Right lobe of liver (tissue), 4 donors: ENCODE measurements at regions not wholly inside any gene's neighbourhood (a gene's known extent, or its start where the extent isn't known, plus 50 kb on each side); places are given as distances from the start of the nearest gene placed in this dataset.

Experiments used
- POLR2A ChIP-seq: fragments of 450-650 bp; IDR thresholded peaks from one replicate; pipeline ENCODE4 v1.6.1; 2017; ENCODE audit warnings: antibody characterized with exemption, mild to moderate bottlenecking
- TF ChIP-seq, protein P1 (sequence below), 4 donors: fragments of 200-600 bp in 3 of 4; fragments of 450-650 bp in 1 of 4; IDR thresholded peaks; one replicate each; pipeline versions ENCODE4 v1.5.1 to v1.8.0; 2016 to 2022; ENCODE audit warnings: antibody characterized with exemption in 4 of 4, mild to moderate bottlenecking in 2 of 4
- donor health status: DM: no; HTN: no; CAD: no.
- donor health status: DM: no; HTN: no; CAD: no.
- donor health status: DM: no; HTN: yes; CAD: no.

DNA sequence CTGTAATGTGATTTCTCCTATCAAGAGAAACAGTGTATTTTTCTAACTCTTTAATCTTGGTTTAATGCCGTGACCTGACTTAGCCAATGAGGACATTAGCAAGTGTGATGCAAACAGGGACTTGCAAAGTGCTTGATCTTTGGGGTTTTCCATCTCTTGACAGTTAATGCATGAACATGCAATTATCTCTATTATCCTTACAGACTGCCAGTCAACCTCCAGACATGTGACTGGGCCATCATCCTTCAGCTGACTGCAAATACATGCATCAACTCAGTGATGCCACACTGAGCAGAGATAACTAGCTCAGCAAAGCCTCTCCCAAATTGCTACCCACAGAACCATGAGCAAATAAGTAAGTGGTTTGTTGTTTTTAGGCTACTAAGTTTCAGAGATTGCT is 409.6 kb downstream of the GPAM start:
- TF ChIP-seq, protein P1, sequence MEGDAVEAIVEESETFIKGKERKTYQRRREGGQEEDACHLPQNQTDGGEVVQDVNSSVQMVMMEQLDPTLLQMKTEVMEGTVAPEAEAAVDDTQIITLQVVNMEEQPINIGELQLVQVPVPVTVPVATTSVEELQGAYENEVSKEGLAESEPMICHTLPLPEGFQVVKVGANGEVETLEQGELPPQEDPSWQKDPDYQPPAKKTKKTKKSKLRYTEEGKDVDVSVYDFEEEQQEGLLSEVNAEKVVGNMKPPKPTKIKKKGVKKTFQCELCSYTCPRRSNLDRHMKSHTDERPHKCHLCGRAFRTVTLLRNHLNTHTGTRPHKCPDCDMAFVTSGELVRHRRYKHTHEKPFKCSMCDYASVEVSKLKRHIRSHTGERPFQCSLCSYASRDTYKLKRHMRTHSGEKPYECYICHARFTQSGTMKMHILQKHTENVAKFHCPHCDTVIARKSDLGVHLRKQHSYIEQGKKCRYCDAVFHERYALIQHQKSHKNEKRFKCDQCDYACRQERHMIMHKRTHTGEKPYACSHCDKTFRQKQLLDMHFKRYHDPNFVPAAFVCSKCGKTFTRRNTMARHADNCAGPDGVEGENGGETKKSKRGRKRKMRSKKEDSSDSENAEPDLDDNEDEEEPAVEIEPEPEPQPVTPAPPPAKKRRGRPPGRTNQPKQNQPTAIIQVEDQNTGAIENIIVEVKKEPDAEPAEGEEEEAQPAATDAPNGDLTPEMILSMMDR (IDR thresholded peaks at IDR 0.05), result no peak
- TF ChIP-seq POLR2A, result no peak
